IMR-90 (cell line): ENCODE measurements at regions not wholly inside any gene's neighbourhood (a gene's known extent, or its start where the extent isn't known, plus 50 kb on each side); places are given as distances from the start of the nearest gene placed in this dataset.

Experiments
- ATAC-seq: fragments of 200-7000 bp; cut with Tn5 transposase; 2 replicates; pipeline ENCODE4 v1.9.1; 2020; ENCODE audit warnings: low read depth, mild to moderate bottlenecking, moderate library complexity
- BruUV-seq: library from RNA; stranded (reverse); fragments of 400-500 nt; replicated peaks from 2 replicates; lab custom pipeline; 2021; lab: Mats Ljungman, UMichigan
- CTCF ChIA-PET: fragments of 300-600 bp; formaldehyde crosslinking; extraction: SDS; loops from one replicate; lab custom pipeline; 2021; ENCODE audit warnings: antibody characterized with exemption; lab: Yijun Ruan, JAX
- POLR2A ChIA-PET: fragments of 300-600 bp; sonication (Branson Sonifier 250); formaldehyde crosslinking; loops from one replicate; lab custom pipeline; 2022; ENCODE audit warnings: antibody characterized with exemption; ENCODE audit not compliant: unreplicated experiment; lab: Charles Lee
- DNase-seq: peaks from one replicate; pipeline ENCODE4 v3.0.0; 2013
- H2AFZ ChIP-seq: replicated peaks from 2 replicates; pipeline ENCODE3; 2013; ENCODE audit warnings: low read length, mild to moderate bottlenecking; ENCODE audit not compliant: poor library complexity
- H2AK5ac ChIP-seq: 2 replicates; pipeline ENCODE4 v1.6.1; 2013; ENCODE audit warnings: low read depth, low read length, inconsistent platforms
- H2AK9ac ChIP-seq: replicated peaks from 2 replicates; pipeline ENCODE3; 2013; ENCODE audit warnings: mild to moderate bottlenecking, low read depth, low read length, moderate library complexity; ENCODE audit not compliant: poor library complexity
- H2BK120ac ChIP-seq: 2 replicates; pipeline ENCODE4 v1.6.1; 2013; ENCODE audit warnings: low read depth, low read length, inconsistent platforms
- H2BK15ac ChIP-seq: 3 replicates; pipeline ENCODE4 v1.6.1; 2013; ENCODE audit warnings: low read depth, low read length, inconsistent platforms
- H2BK20ac ChIP-seq: 2 replicates; pipeline ENCODE4 v1.6.1; 2013; ENCODE audit warnings: low read depth, mild to moderate bottlenecking, inconsistent platforms, low read length, moderate library complexity
- H2BK5ac ChIP-seq: 2 replicates; pipeline ENCODE4 v1.6.1; 2013; ENCODE audit warnings: mild to moderate bottlenecking, low read depth, low read length, inconsistent platforms; ENCODE audit not compliant: poor library complexity, severe bottlenecking
- H3K14ac ChIP-seq: replicated peaks from 2 replicates; pipeline ENCODE4 v1.6.1; 2013; ENCODE audit warnings: low read depth, low read length, inconsistent platforms
- H3K18ac ChIP-seq: 2 replicates; pipeline ENCODE4 v1.6.1; 2013; ENCODE audit warnings: low read depth, low read length, control low read depth
- H3K23ac ChIP-seq: 2 replicates; pipeline ENCODE4 v1.6.1; 2013; ENCODE audit warnings: low read depth, low read length, inconsistent platforms
- H3K27ac ChIP-seq: 2 replicates; pipeline ENCODE4 v1.5.1; 2013; ENCODE audit warnings: mild to moderate bottlenecking, control low read depth, low read length; ENCODE audit not compliant: insufficient read depth
- H3K27me3 ChIP-seq: 2 replicates; pipeline ENCODE4 v1.6.1; 2013; ENCODE audit warnings: low read length; ENCODE audit not compliant: control insufficient read depth, insufficient read depth
- H3K36me3 ChIP-seq: 2 replicates; pipeline ENCODE4 v1.6.1; 2013; ENCODE audit warnings: low read length, mixed read lengths; ENCODE audit not compliant: control insufficient read depth, insufficient read depth
- H3K4ac ChIP-seq: 2 replicates; pipeline ENCODE4 v1.6.1; 2013; ENCODE audit warnings: low read depth, low read length, inconsistent platforms
- H3K4me1 ChIP-seq: 2 replicates; pipeline ENCODE4 v1.6.1; 2013; ENCODE audit warnings: low read length, mixed read lengths; ENCODE audit not compliant: control insufficient read depth, insufficient read depth
- H3K4me2 ChIP-seq: 2 replicates; pipeline ENCODE4 v1.6.1; 2013; ENCODE audit warnings: low read depth, mild to moderate bottlenecking, control low read depth, low read length, moderate library complexity
- H3K4me3 ChIP-seq: 2 replicates; pipeline ENCODE4 v1.5.1; 2013; ENCODE audit warnings: low read depth, mild to moderate bottlenecking, control low read depth, low read length, moderate library complexity; ENCODE audit not compliant: insufficient read depth
- H3K56ac ChIP-seq: 2 replicates; pipeline ENCODE4 v1.6.1; 2013; ENCODE audit warnings: low read length, inconsistent platforms; ENCODE audit not compliant: insufficient read depth; ENCODE audit errors: extremely low read depth
- H3K79me1 ChIP-seq, 2 experiments: 2 replicates each; pipeline ENCODE4 v1.6.1; 2013; ENCODE audit warnings: low read length in 2 of 2, inconsistent platforms in 1 of 2, low read depth in 1 of 2
- H3K9ac ChIP-seq: 2 replicates; pipeline ENCODE4 v1.6.1; 2013; ENCODE audit warnings: low read depth, low read length, control low read depth
- H3K9me1 ChIP-seq: 2 replicates; pipeline ENCODE4 v1.6.1; 2013; ENCODE audit warnings: low read length, inconsistent platforms; ENCODE audit not compliant: insufficient read depth
- H3K9me3 ChIP-seq: 2 replicates; pipeline ENCODE4 v1.6.1; 2013; ENCODE audit warnings: low read length; ENCODE audit not compliant: control insufficient read depth, insufficient read depth
- H4K20me1 ChIP-seq: 2 replicates; pipeline ENCODE4 v1.6.1; 2013; ENCODE audit warnings: low read length, inconsistent platforms; ENCODE audit not compliant: insufficient read depth
- H4K5ac ChIP-seq: 2 replicates; pipeline ENCODE4 v1.6.1; 2013; ENCODE audit warnings: mild to moderate bottlenecking, low read depth, low read length, control low read depth
- H4K8ac ChIP-seq, 2 experiments: 2 replicates each; pipeline ENCODE4 v1.6.1; 2013; ENCODE audit warnings: low read depth in 2 of 2, low read length in 2 of 2, control low read depth in 1 of 2, inconsistent platforms in 1 of 2
- H4K91ac ChIP-seq: 2 replicates; pipeline ENCODE4 v1.6.1; 2013; ENCODE audit warnings: low read depth, low read length, inconsistent platforms; ENCODE audit not compliant: insufficient read depth
- MAFK ChIP-seq: IDR thresholded peaks from 2 replicates; pipeline ENCODE4 v1.6.1; 2012; ENCODE audit warnings: low read depth, low read length, improper control_type of control experiment
- WGBS, 2 experiments: methylation state at CpG; one replicate each; pipeline versions ENCODE4 v1.1.5 to v1.1.7; 2013; ENCODE audit warnings: missing lambda C conversion rate in 2 of 2; ENCODE audit not compliant: insufficient read length in 1 of 2; ENCODE audit errors: extremely low coverage in 2 of 2; 5-methylcytosine and 5-hydroxymethylcytosine counted together
- dilution Hi-C: fragments of 300-500 bp; cut with HindIII; formaldehyde crosslinking; loops from one replicate; pipeline ENCODE4 v1.14.3; 2018; ENCODE audit warnings: low sequenced_read_pairs; ENCODE audit not compliant: unreplicated experiment
- in situ Hi-C: fragments of 300-500 bp; cut with MboI; formaldehyde crosslinking; loops from 3 replicates; pipeline ENCODE4 v1.14.3; 2019; ENCODE audit warnings: low sequenced_read_pairs, inconsistent platforms, mixed read lengths
- intact Hi-C: fragments of 100-400 bp; cut with micrococcal nuclease; formaldehyde crosslinking; loops from 2 replicates; pipeline ENCODE4 v1.10.0; 2022
- TF ChIP-seq, protein P1 (sequence below): conservative IDR thresholded peaks from 2 replicates; pipeline ENCODE4 v1.5.1; 2012; ENCODE audit warnings: mild to moderate bottlenecking, low read depth, low read length, improper control_type of control experiment

- Histone ChIP-seq H4K20me1 (no peaks in the 10 kb centered on the region), H3K36me3 (no peaks in the 10 kb centered on the region), H3K27me3 (no peaks in the 10 kb centered on the region), H3K79me1 (no peaks in the 10 kb centered on the region), H3K23ac (no peak overlapping the region), H4K5ac (no peak overlapping the region), H2AFZ (no peak overlapping the region), H3K27ac (no peak overlapping the region), H3K9ac (no peak overlapping the region), H2BK15ac (no peak overlapping the region), H3K4me1 (no peaks in the 10 kb centered on the region), H2AK5ac (no peak overlapping the region), H3K56ac (no peak overlapping the region), H3K9me1 (no peaks in the 10 kb centered on the region), H2BK5ac (no peak overlapping the region), H2BK20ac (no peak overlapping the region), H2BK120ac (no peak overlapping the region), H3K18ac (no peak overlapping the region), H3K9me3 (no peaks in the 10 kb centered on the region), H3K4ac (no peak overlapping the region), H2AK9ac (no peak overlapping the region), H4K91ac (no peak overlapping the region), H4K8ac (no peak overlapping the region), H3K4me2 (no peak overlapping the region), H3K4me3 (no peak overlapping the region), H3K14ac (no peak overlapping the region)
- ChIA-PET POLR2A (no interaction called here), CTCF (interaction anchor here (1.2 kb wide), 1 partner anchor 12 kb away, joined by 3 read pairs; no protein-coding TSS in a partner anchor)
- WGBS, 2 experiments, result no CpG with 5 or more reads among the region's 2 CpGs
- dilution Hi-C loops (no loop called here), intact Hi-C loops (no loop called here), in situ Hi-C loops (no loop called here)
- no TSS peak for BruUV-seq
- TF ChIP-seq, protein P1, sequence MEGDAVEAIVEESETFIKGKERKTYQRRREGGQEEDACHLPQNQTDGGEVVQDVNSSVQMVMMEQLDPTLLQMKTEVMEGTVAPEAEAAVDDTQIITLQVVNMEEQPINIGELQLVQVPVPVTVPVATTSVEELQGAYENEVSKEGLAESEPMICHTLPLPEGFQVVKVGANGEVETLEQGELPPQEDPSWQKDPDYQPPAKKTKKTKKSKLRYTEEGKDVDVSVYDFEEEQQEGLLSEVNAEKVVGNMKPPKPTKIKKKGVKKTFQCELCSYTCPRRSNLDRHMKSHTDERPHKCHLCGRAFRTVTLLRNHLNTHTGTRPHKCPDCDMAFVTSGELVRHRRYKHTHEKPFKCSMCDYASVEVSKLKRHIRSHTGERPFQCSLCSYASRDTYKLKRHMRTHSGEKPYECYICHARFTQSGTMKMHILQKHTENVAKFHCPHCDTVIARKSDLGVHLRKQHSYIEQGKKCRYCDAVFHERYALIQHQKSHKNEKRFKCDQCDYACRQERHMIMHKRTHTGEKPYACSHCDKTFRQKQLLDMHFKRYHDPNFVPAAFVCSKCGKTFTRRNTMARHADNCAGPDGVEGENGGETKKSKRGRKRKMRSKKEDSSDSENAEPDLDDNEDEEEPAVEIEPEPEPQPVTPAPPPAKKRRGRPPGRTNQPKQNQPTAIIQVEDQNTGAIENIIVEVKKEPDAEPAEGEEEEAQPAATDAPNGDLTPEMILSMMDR, result no peak
- TF ChIP-seq MAFK, result no peak
- ATAC-seq (no peak), DNase-seq (no peak)
These were observed 356.4 kb downstream of the MFSD1 start for GRCh38 chr3:159158213-159158612.
